Activated naive CD8-positive, alpha-beta T cell treated with anti-CD3 and anti-CD28 coated beads, Interleukin-2, amount 50 U/mL, for 24 hours (primary cell): ENCODE measurements at regions not wholly inside any gene's neighbourhood (a gene's known extent, or its start where the extent isn't known, plus 50 kb on each side); places are given as distances from the start of the nearest gene placed in this dataset.
"Not testable (repeated sequence)": the region's sequence is repeated elsewhere in the genome, so short reads cannot be mapped to it uniquely, and the experiment has no call there.

Experiments used
- ATAC-seq: fragments of 150-1000 bp; cut with Tn5 transposase; one replicate; pipeline ENCODE4 v1.10.0; 2021
- DNase-seq: peaks from one replicate; pipeline ENCODE4 v3.0.0; 2021
- H3K27ac Mint-ChIP-seq: one replicate; pipeline ENCODE4 v1.8.0; 2021; ENCODE audit warnings: mild to moderate bottlenecking, mixed read lengths
- H3K27me3 Mint-ChIP-seq: one replicate; pipeline ENCODE4 v1.8.0; 2021; ENCODE audit warnings: mixed read lengths
- H3K36me3 Mint-ChIP-seq: one replicate; pipeline ENCODE4 v1.8.0; 2021; ENCODE audit warnings: low read depth, mixed read lengths
- H3K4me1 Mint-ChIP-seq: one replicate; pipeline ENCODE4 v1.8.0; 2021; ENCODE audit warnings: mixed read lengths
- H3K4me3 Mint-ChIP-seq: one replicate; pipeline ENCODE4 v1.8.0; 2021; ENCODE audit warnings: mild to moderate bottlenecking, moderate library complexity, mixed read lengths
- H3K9me3 Mint-ChIP-seq: one replicate; pipeline ENCODE4 v1.8.0; 2021; ENCODE audit warnings: mixed read lengths

DNA sequence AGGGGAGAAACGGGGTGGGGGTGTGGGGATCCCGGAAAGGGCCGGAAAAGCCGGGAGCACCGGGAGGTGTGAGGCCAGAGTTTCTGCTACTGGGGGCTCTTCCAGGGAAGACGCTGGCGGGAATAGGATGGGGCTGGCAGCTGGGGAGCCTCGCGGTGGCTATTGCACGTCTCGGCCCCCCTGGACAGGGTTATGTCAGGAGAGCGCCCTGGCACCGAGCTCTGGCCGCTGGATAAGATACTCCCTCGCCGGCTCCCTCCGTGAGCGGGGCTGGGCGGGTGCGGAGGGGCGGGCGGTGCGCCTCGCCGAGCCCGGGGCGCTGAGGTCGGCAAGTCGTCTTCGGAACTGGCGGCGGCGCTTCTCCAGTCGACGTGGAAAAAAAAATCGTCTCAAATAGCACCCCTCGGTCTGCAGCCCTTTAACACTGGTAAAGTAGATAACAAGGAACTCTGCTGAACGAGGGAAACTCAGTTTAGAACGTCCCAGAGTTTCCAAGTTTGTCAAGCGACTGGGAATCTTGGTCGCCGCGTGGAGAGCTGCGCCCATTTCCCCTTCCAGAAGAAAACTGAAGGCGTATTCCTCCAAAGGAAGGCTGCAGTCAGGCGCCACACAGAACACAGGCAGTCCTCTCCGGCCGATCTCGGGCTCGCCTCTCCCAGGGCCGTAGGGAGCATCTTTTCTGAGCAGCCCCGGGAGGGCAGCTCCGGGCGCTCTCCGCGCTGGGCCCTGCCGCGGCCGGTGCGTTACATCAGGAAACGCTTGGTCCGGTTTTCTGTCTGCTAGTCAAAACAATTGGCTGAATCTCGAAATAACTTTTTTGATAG, 115.1 kb downstream of the KCNRG start:
- ATAC-seq (peak; percentile 20), DNase-seq (peak; percentile 38)
- H3K4me3 Mint-ChIP-seq, result peak overlapping the region; percentile 73
- H3K27me3 Mint-ChIP-seq, result peaks cover 75% of the 10 kb centered on the region
- H3K27ac Mint-ChIP-seq, result peak overlapping the region; percentile 65
- no peaks in the 10 kb centered on the region for H3K9me3 Mint-ChIP-seq
- H3K36me3 Mint-ChIP-seq, result peaks cover 5% of the 10 kb centered on the region
- H3K4me1 Mint-ChIP-seq, result peaks cover 61% of the 10 kb centered on the region

- DNase-seq (peak; percentile 14), ATAC-seq (no peak)
- Mint-ChIP-seq H3K4me1 (peaks cover 50% of the 10 kb centered on the region), H3K27me3 (peaks cover 75% of the 10 kb centered on the region), H3K4me3 (peak overlapping the region; percentile 73), H3K27ac (no peak overlapping the region), H3K36me3 (no peaks in the 10 kb centered on the region), H3K9me3 (no peaks in the 10 kb centered on the region)
These were observed 117.0 kb downstream of the KCNRG start for GRCh38 chr13:50131920-50132903.

GRCh38 chr13:50132904-50133357, 117.7 kb downstream of the KCNRG start:
- Mint-ChIP-seq H3K4me1 (peaks cover 47% of the 10 kb centered on the region), H3K9me3 (no peaks in the 10 kb centered on the region), H3K36me3 (no peaks in the 10 kb centered on the region), H3K27ac (no peak overlapping the region), H3K27me3 (peaks cover 78% of the 10 kb centered on the region), H3K4me3 (peak overlapping the region; percentile 38)
- DNase-seq, result no peak
- no peak for ATAC-seq

DNA sequence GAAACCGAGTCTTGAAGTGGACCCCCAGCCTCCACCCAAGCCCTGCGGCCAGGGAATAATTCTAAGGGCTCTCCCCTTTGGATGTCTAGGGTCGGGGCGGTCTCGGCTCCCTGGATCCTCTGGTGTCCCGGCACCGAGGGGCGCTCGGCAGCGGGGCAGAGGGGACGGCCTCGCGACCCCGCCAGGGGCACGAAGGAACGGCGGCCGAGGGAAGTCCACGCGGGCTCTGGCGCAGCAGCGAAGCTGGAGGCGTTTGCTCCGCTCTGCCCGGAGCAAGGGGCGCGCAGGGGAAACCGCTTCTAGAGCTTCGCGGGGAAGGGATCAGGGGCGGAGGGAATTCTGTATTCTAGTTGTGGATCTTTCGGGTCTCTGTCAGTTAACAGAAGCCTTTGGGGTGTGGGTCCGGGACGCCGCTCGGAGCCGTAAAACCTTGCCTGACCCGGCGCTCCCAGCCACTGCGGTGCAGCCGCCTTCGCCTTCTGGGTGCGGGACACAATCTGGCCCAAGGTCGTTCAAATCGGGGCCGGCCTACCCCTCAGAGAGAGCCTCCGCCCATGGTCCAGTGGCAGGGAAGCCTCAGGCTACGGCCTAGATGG, 118.2 kb downstream of the KCNRG start:
- Mint-ChIP-seq H3K36me3 (no peaks in the 10 kb centered on the region), H3K27ac (no peak overlapping the region), H3K27me3 (peaks cover 74% of the 10 kb centered on the region), H3K9me3 (no peaks in the 10 kb centered on the region), H3K4me3 (no peak overlapping the region), H3K4me1 (peaks cover 42% of the 10 kb centered on the region)
- DNase-seq, result no peak
- ATAC-seq, result no peak

DNA sequence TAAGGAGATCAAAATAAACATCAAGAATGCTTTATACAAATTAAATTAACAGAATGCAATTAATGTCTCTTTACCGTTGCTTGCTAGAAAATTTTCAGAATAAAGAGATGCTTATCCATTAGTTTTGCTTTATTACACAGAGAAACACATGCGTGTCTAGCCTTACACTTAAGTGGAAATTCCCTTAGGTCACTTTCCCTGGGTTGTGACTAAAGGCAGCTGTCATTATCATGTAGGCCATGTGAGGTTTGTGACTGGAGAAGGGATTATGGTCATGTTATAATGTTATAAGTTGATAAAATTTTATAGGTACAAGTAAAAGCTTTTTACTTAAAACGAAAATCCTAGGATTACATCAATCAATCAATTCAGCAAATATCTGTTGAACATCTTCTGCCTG, 121.0 kb downstream of the KCNRG start:
- ATAC-seq, result no peak
- Mint-ChIP-seq H3K27ac (no peak overlapping the region), H3K4me1 (peaks cover 26% of the 10 kb centered on the region), H3K36me3 (no peaks in the 10 kb centered on the region), H3K4me3 (no peak overlapping the region), H3K9me3 (no peaks in the 10 kb centered on the region), H3K27me3 (peaks cover 52% of the 10 kb centered on the region)
- DNase-seq, result no peak

DNA sequence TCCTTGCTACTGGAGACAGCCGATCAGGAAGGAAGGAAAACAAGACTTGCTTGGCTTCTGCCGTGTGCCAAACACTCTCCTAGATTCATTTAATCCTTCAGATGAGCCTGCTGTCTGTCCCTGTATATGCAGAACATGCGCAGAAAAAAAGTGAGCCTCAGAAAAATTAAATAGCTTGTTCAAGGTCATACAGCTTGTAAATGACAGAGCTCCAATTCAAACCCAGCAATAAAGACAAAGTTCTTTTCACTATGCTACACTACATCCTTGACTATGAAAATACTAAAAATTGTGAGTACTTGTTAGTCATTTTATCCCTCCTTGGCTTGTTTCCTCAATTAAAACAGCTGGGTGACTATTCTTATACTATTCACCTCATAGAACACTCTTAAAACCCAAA, 121.4 kb downstream of the KCNRG start:
- peaks cover 23% of the 10 kb centered on the region for H3K4me1 Mint-ChIP-seq
- DNase-seq, result no peak
- no peaks in the 10 kb centered on the region for H3K9me3 Mint-ChIP-seq
- no peaks in the 10 kb centered on the region for H3K36me3 Mint-ChIP-seq
- no peak for ATAC-seq
- no peak overlapping the region for H3K4me3 Mint-ChIP-seq
- peaks cover 47% of the 10 kb centered on the region for H3K27me3 Mint-ChIP-seq
- H3K27ac Mint-ChIP-seq, result no peak overlapping the region

- H3K9me3 Mint-ChIP-seq, H3K4me3 Mint-ChIP-seq, DNase-seq, H3K27ac Mint-ChIP-seq, ATAC-seq, H3K36me3 Mint-ChIP-seq: not testable (repeated sequence)
- Mint-ChIP-seq H3K4me1 (peaks cover 12% of the 10 kb centered on the region), H3K27me3 (peaks cover 22% of the 10 kb centered on the region)
These were observed 124.2 kb downstream of the KCNRG start for GRCh38 chr13:50139435-50139934.

DNA sequence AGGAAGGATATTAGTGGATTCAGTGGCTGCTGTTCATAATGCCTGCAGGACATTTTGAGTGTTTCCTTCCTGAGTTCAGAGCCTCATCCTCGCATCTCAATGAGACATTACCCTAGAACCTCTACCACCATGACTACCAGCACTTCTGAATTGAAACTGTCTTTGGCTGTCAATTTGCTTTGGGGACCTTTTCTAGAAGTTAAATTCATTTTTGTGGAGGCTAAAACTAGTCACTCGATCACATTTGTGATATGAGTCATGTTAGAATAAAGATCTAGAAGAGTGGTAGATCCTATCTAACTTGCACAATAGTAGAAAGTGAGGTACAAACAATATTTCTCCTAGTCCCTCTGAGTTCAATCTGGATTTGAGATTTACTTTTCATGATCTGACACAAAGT, 124.9 kb downstream of the KCNRG start:
- peaks cover 12% of the 10 kb centered on the region for H3K4me1 Mint-ChIP-seq
- no peaks in the 10 kb centered on the region for H3K9me3 Mint-ChIP-seq

DNA sequence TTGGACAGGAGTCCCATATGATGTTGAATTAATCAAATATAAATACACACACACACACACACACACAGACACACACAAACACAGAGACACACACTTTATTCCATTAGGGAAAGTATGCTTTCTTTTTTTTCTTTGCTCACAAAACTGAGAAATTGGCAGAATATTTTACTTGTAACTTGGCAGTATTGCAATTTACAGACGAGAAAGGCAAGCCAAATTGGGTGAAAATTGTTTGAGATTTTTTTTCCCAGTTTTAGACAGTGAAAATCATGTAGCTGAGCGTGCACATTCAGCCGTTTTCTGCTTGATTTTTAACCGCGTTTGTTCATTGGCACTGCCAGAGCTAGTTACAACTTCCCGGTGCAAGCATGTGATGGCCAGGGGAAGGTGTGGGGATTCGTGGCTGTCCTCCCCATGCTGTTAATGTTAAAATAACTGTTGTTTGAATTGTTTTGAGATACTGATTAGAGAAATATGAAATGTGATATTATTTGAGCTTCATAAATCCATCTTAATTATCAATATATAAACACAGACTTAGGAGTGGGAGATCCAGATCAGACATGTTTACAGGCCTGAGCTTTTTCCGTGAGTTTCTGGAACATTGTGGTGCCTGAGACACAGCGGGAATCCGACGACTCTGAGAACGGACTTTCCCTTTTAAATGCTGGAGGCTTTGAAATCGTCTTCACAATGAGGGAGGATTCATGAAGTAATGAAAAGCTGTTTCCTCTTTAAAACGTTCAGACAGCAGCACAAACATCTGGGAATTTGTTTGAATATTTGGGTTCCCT, 125.5 kb downstream of the KCNRG start:
- H3K9me3 Mint-ChIP-seq, result no peaks in the 10 kb centered on the region
- H3K4me3 Mint-ChIP-seq, result no peak overlapping the region
- DNase-seq, result no peak
- no peaks in the 10 kb centered on the region for H3K36me3 Mint-ChIP-seq
- peaks cover 12% of the 10 kb centered on the region for H3K4me1 Mint-ChIP-seq
- no peak for ATAC-seq
- H3K27ac Mint-ChIP-seq, result no peak overlapping the region
- H3K27me3 Mint-ChIP-seq, result peaks cover 11% of the 10 kb centered on the region

More for the DNA sequence above, 124.9 kb downstream of the KCNRG start:
- H3K36me3 Mint-ChIP-seq, result no peaks in the 10 kb centered on the region
- H3K27ac Mint-ChIP-seq, result no peak overlapping the region
- DNase-seq (no peak), ATAC-seq (peak; percentile 89)
- H3K4me3 Mint-ChIP-seq, result no peak overlapping the region
- H3K27me3 Mint-ChIP-seq, result peaks cover 16% of the 10 kb centered on the region

DNA sequence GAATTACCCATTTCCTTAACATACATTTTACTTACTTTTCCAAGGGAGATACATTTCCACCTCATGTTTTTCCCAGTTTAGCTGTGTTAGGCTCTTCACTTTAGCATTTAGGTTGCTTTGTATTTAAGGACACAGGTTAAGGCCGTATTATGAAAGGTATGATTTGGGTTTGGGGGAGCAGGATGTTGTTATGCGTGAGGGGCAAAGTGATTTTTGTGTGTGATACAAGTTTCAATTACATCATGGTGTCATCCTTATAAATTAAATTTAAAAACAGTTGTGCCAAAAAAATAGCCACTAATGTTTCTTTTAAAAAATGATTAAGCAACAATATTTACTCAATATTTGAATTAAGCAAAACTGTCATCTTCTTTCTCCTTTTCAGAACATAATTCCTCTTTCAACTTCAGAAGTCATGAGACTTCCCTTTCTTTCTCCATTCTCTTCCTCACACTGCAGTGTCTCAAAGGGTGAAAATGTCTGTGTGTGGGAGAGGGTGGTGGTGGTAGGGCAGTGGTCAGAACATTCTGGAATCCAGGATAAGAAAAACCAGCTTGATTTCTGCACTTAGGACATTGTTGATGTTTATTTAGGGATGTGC, 126.2 kb downstream of the KCNRG start:
- ATAC-seq, result no peak
- Mint-ChIP-seq H3K27me3 (peaks cover 11% of the 10 kb centered on the region), H3K4me3 (no peak overlapping the region), H3K36me3 (no peaks in the 10 kb centered on the region), H3K4me1 (peaks cover 12% of the 10 kb centered on the region), H3K27ac (no peak overlapping the region), H3K9me3 (no peaks in the 10 kb centered on the region)
- DNase-seq, result no peak

- Mint-ChIP-seq H3K27me3 (peaks cover 2% of the 10 kb centered on the region), H3K27ac (no peak overlapping the region), H3K4me1 (peaks cover 12% of the 10 kb centered on the region), H3K36me3 (no peaks in the 10 kb centered on the region), H3K9me3 (no peaks in the 10 kb centered on the region), H3K4me3 (no peak overlapping the region)
- DNase-seq (no peak), ATAC-seq (no peak)
These were observed 129.3 kb downstream of the KCNRG start for GRCh38 chr13:50144246-50145160.

GRCh38 chr13:50149214-50149613, 134.0 kb downstream of the KCNRG start:
- DNase-seq (no peak), ATAC-seq (no peak)
- Mint-ChIP-seq H3K9me3 (no peaks in the 10 kb centered on the region), H3K4me1 (peaks cover 18% of the 10 kb centered on the region), H3K4me3 (no peak overlapping the region), H3K27me3 (peaks cover 5% of the 10 kb centered on the region), H3K27ac (no peak overlapping the region), H3K36me3 (no peaks in the 10 kb centered on the region)

DNA sequence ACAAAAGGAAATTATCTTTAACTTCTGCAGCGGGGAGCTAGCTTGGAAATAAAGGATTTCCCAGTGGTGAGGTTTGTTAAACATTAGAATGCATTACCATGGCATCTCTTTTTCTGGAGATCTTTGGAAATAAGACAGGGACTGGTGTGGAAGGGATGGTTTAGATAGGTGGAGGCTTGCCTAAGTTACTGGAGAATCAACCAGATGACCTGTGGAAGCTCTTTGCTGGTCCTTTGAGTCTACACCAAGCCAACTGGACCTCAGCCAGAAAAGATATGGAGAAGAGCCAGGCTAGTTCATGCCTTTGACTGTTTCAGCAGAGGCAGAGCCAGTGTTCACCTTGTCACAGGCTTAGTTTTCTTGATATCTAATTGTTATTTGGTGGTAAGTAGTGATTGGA, 134.7 kb downstream of the KCNRG start:
- H3K4me3 Mint-ChIP-seq, result no peak overlapping the region
- ATAC-seq (no peak), DNase-seq (no peak)
- peaks cover 18% of the 10 kb centered on the region for H3K4me1 Mint-ChIP-seq
- H3K36me3 Mint-ChIP-seq, result no peaks in the 10 kb centered on the region
- no peak overlapping the region for H3K27ac Mint-ChIP-seq
- H3K27me3 Mint-ChIP-seq, result peaks cover 6% of the 10 kb centered on the region
- no peaks in the 10 kb centered on the region for H3K9me3 Mint-ChIP-seq
